ENCODE measurements at regions not wholly inside any gene's neighbourhood (a gene's known extent, or its start where the extent isn't known, plus 50 kb on each side); places are given as distances from the start of the nearest gene placed in this dataset.
"Not testable (repeated sequence)": the region's sequence is repeated elsewhere in the genome, so short reads cannot be mapped to it uniquely, and the experiment has no call there.

GRCh38 chr9:74412236-74412979 lies 84.7 kb upstream of the RORB start:
- DNase-seq (ENCODE audit: low spot score) (no peak), FAIRE-seq (no peak)

DNA sequence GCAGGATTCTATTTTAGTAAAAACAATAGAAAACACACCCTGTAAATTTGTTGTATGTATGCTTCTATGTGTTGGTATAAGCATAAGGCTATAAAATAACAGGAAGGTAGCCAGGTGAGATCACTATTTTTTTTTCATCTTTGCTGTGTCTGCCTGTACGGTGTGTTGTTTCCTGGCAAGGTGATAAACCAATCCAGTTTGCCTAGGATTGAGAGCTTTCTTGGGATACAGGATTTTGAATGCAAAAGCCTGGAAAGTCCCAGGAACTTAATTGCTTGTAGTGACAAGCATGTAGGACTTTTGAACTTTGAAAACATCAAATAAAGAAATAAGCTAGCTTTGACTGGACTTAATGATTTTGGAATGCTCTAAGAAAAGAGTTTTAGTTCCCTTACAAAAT lies 83.3 kb upstream of the RORB start:
- FAIRE-seq, result no peak

DNA sequence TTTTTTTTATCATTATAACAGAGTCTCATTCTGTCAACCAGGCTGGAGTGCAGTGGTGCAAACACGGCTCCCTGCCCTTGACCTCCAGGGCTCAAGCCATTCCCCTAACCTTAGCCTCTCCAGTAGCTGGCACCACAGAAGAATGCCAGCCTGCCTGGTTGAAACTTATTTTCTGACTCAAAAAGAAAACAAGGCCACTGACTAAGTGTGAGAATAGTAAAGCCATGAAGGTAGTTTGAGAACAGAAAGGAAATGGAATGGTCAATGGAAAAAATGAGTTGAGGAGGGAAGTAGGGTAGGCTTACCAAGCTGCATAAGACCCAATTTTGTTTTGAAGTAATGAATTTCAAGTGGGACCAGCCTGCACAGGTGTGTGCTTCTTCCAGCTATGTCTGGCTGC lies 82.8 kb upstream of the RORB start:
- DNase-seq (ENCODE audit: low spot score) (no peak), FAIRE-seq (no peak)

More for the DNA sequence above, 83.3 kb upstream of the RORB start:
- no peak for DNase-seq (ENCODE audit: low spot score)

- FAIRE-seq, result no peak
Measured at GRCh38 chr9:74415995-74416394, 81.1 kb upstream of the RORB start.

DNA sequence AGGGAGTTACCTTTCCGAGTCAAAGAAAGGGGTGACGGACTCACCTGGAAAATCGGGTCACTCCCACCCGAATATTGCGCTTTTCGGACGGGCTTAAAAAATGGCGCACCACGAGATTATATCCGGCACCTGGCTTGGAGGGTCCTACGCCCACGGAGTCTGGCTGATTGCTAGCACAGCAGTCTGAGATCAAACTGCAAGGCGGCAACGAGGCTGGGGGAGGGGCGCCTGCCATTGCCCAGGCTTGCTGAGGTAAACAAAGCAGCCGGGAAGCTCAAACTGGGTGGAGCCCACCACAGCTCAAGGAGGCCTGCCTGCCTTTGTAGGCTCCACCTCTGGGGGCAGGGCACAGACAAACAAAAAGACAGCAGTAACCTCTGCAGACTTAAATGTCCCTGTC lies 72.6 kb upstream of the RORB start:
- FAIRE-seq; DNase-seq (ENCODE audit: low spot score): not testable (repeated sequence)

More at GRCh38 chr9:74415995-74416394, 81.1 kb upstream of the RORB start:
- DNase-seq (ENCODE audit: low spot score), result no peak

DNA sequence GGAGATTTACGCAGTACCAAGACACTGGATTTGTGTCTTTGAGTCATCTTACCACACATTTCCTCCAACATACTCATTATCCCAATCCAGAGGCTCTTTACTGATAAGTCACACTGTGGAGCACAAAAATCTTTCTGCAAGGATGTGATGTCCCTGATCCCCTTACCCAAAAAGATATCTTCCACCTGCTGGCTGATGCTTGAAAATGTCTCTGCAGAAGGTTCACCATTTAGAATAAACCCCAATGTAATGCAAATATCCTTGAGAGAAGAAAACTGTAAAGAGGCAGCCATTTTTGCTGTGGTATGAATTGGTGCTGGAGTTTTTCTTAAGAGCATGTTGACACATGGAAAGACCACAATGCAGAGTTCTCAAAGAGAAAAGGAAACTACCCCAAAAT lies 65.7 kb upstream of the RORB start:
- no peak for DNase-seq (ENCODE audit: low spot score)
- no peak for FAIRE-seq

DNA sequence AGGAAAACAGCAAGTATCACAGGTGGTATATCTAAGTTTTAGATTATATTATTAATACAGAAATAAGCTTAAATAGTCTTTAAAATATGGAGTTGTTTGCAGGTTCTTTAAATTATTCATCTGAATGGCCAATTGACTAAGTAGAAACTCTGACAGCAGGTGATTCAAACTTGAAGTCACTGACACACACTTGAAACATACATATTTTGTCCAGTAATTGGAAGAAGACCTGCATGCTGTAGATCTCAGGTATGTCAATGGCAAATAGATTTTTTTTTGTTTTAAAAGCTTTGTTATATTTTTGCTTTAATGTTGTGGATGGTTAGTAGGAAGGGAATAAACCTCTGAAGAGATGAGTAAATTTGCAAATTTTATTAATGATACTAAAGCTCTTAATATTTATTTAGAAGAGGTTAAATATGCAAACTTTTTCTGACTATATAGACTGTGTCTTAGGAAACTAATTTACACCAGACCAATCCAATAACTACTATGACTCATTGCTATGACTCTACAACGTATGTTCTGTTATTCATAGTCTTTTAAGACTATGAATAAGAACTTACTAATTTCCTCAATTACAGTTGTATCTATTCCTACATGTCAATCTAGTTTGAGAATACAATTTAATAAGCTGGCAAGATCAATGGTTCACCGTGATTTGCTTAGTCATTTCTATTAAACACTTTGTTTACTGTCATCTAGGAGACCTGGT lies 53.9 kb upstream of the RORB start:
- FAIRE-seq (no peak), DNase-seq (ENCODE audit: low spot score) (no peak)

DNA sequence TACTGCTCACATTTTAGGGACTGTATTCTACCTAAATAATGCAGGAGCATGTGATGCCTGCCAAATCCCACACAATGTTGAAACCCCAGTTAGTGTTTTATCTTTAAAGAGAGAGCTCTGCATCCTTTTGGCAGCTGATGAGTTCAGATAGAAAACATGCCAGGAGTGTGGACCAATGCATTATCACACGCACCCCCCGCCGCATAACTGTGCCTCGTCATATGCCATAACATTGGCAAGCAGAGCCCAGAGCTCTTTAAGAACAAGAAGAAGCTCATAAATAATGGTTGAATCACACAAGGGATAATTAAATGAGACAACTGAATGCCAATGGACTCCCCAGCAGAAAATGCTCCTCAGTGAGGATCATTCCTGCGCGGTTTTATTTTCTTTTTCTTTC lies 52.8 kb upstream of the RORB start:
- DNase-seq (ENCODE audit: low spot score) (no peak), FAIRE-seq (no peak)

Data from urothelium cell line (cell line).